HepG2 (cell line): ENCODE measurements at regions not wholly inside any gene's neighbourhood (a gene's known extent, or its start where the extent isn't known, plus 50 kb on each side); places are given as distances from the start of the nearest gene placed in this dataset.

ENCODE experiments used
- ATAC-seq: fragments of 200-7000 bp; cut with Tn5 transposase; 3 replicates; pipeline ENCODE4 v1.9.1; 2020; ENCODE audit warnings: mild to moderate bottlenecking, moderate library complexity
- BruUV-seq: library from RNA; stranded (reverse); fragments of 400-500 nt; replicated peaks from 2 replicates; lab custom pipeline; 2021; lab: Mats Ljungman, UMichigan
- CTCF ChIA-PET: fragments of 300-600 bp; formaldehyde crosslinking; extraction: SDS; loops from one replicate; lab custom pipeline; 2021; ENCODE audit warnings: low total read pairs, inconsistent platforms, low intra/inter-chr PET ratio; lab: Yijun Ruan, JAX
- POLR2A ChIA-PET: fragments of 350-600 bp; sonication (Branson Sonifier 250); formaldehyde crosslinking; loops from one replicate; lab custom pipeline; 2020; ENCODE audit warnings: antibody characterized with exemption, inconsistent platforms; lab: Yijun Ruan, JAX
- DNase-seq: peaks from one replicate; pipeline ENCODE4 v3.0.0-alpha.2; 2015; ENCODE audit warnings: low spot score
- FAIRE-seq: peaks from 3 replicates; lab custom pipeline; 2011; peaks lifted over from hg19 to GRCh38; lab: Jason Lieb, UNC
- H2AFZ ChIP-seq: one replicate; pipeline ENCODE4 v1.6.1; 2011; ENCODE audit warnings: low read length, inconsistent platforms
- H3K27ac ChIP-seq: fragments of 300-600 bp; 3 replicates; pipeline ENCODE4 v1.8.0; 2011; ENCODE audit warnings: mixed run types, mild to moderate bottlenecking, mixed read lengths, low read length, inconsistent platforms; ENCODE audit not compliant: insufficient read depth; ENCODE audit errors: extremely low read length
- H3K27me3 ChIP-seq, 2 experiments: fragments of 200-600 bp in 1 of 2; 2 replicates in 1 of 2; 3 replicates in 1 of 2; pipeline versions ENCODE4 v1.6.0 to v1.8.0; 2011; ENCODE audit warnings: low read length in 2 of 2, mild to moderate bottlenecking in 2 of 2, moderate library complexity in 2 of 2, inconsistent platforms in 1 of 2; ENCODE audit not compliant: insufficient read depth in 2 of 2, control insufficient read depth in 1 of 2
- H3K36me3 ChIP-seq, 2 experiments: fragments of 200-600 bp in 1 of 2; replicated peaks in 1 of 2; 2 replicates in 1 of 2; 3 replicates in 1 of 2; pipeline versions ENCODE4 v1.5.1 to v1.8.0; 2011; ENCODE audit warnings: low read length in 2 of 2, inconsistent platforms in 1 of 2; ENCODE audit not compliant: insufficient read depth in 2 of 2, control insufficient read depth in 1 of 2
- H3K4me1 ChIP-seq: 2 replicates; pipeline ENCODE4 v1.5.1; 2012; ENCODE audit warnings: low read length, inconsistent platforms; ENCODE audit not compliant: insufficient read depth
- H3K4me2 ChIP-seq: 2 replicates; pipeline ENCODE4 v1.6.0; 2011; ENCODE audit warnings: low read depth, low read length, inconsistent platforms
- H3K4me3 ChIP-seq, 3 experiments: fragments of 200-600 bp in 1 of 3; sonication (generic), shearing (Covaris generic) in 1 of 3; replicated peaks in 1 of 3; 2 replicates each; pipeline ENCODE4 v1.5.1; 2011 to 2016; ENCODE audit warnings: low read length in 3 of 3, inconsistent platforms in 2 of 3, low read depth in 2 of 3, mild to moderate bottlenecking in 2 of 3, control low read depth in 1 of 3, mixed read lengths in 1 of 3; ENCODE audit not compliant: insufficient read depth in 1 of 3
- H3K79me2 ChIP-seq: one replicate; pipeline ENCODE4 v1.6.1; 2011; ENCODE audit warnings: low read length, inconsistent platforms; ENCODE audit not compliant: insufficient read depth
- H3K9ac ChIP-seq: 2 replicates; pipeline ENCODE4 v1.6.0; 2011; ENCODE audit warnings: mild to moderate bottlenecking, low read depth, low read length, inconsistent platforms; ENCODE audit not compliant: insufficient read depth
- H3K9me3 ChIP-seq: 2 replicates; pipeline ENCODE4 v1.5.1; 2012; ENCODE audit warnings: mild to moderate bottlenecking, low read length
- H4K20me1 ChIP-seq: 2 replicates; pipeline ENCODE4 v1.6.0; 2011; ENCODE audit warnings: inconsistent platforms, mild to moderate bottlenecking, low read length, moderate library complexity; ENCODE audit not compliant: insufficient read depth
- CSRNP2 ChIP-seq: sonication (generic); formaldehyde crosslinking; conservative IDR thresholded peaks from 2 replicates; pipeline ENCODE4 v1.8.0; 2022; ENCODE audit warnings: low read depth, missing genetic modification reagents
- LBX2 ChIP-seq: sonication (generic); formaldehyde crosslinking; IDR thresholded peaks from 2 replicates; pipeline ENCODE4 v1.5.0; 2020; ENCODE audit warnings: missing genetic modification reagents, mild to moderate bottlenecking, borderline replicate concordance
- MAZ ChIP-seq, 2 experiments: sonication (generic) in 1 of 2; formaldehyde crosslinking in 1 of 2; IDR thresholded peaks; 2 replicates each; pipeline versions ENCODE4 v1.5.0 to v1.6.1; 2012 to 2020; ENCODE audit warnings: low read depth in 2 of 2, mild to moderate bottlenecking in 2 of 2, borderline replicate concordance in 1 of 2, improper control_type of control experiment in 1 of 2, low read length in 1 of 2, missing genetic modification reagents in 1 of 2, moderate library complexity in 1 of 2
- ZFP41 ChIP-seq: sonication (generic); formaldehyde crosslinking; IDR thresholded peaks from 2 replicates; pipeline ENCODE4 v1.4.0; 2020; ENCODE audit warnings: mild to moderate bottlenecking, missing genetic modification reagents, borderline replicate concordance
- ZNF138 ChIP-seq: sonication (generic); formaldehyde crosslinking; IDR thresholded peaks from 2 replicates; pipeline ENCODE4 v1.5.0; 2020; ENCODE audit warnings: mild to moderate bottlenecking, low read depth, missing genetic modification reagents
- ZNF496 ChIP-seq: sonication (generic); formaldehyde crosslinking; IDR thresholded peaks from 2 replicates; pipeline ENCODE4 v1.8.1; 2023; ENCODE audit warnings: mild to moderate bottlenecking, moderate library complexity, missing genetic modification reagents; ENCODE audit not compliant: insufficient replicate concordance
- ZSCAN22 ChIP-seq: sonication (generic); formaldehyde crosslinking; IDR thresholded peaks from 2 replicates; pipeline ENCODE4 v1.4.0; 2020; ENCODE audit warnings: mild to moderate bottlenecking, missing genetic modification reagents
- WGBS: methylation state at CpG from one replicate; pipeline ENCODE4 v1.1.6; 2017; ENCODE audit warnings: low lambda C conversion rate; 5-methylcytosine and 5-hydroxymethylcytosine counted together
- in situ Hi-C: cut with HindIII; loops from 2 replicates; pipeline ENCODE4 v1.10.0; 2017; ENCODE audit warnings: low pct_unique_long_range_greater_than_20kb; ENCODE audit not compliant: extremely low pct_ligation_motif_present
- intact Hi-C: fragments of 100-400 bp; cut with micrococcal nuclease; formaldehyde crosslinking; loops from one replicate; pipeline ENCODE4 v1.10.0; 2022; ENCODE audit not compliant: unreplicated experiment
- TF ChIP-seq, protein P1 (sequence below): IDR thresholded peaks from 2 replicates; pipeline ENCODE4 v1.6.1; 2016; ENCODE audit warnings: low read depth, control low read depth
- TF ChIP-seq, protein P2 (sequence below): sonication (generic); formaldehyde crosslinking; IDR thresholded peaks from 2 replicates; pipeline ENCODE4 v1.8.1; 2023; ENCODE audit warnings: missing genetic modification reagents, mild to moderate bottlenecking, borderline replicate concordance
- TF ChIP-seq, protein P3 (sequence below): sonication (generic); formaldehyde crosslinking; IDR thresholded peaks from 2 replicates; pipeline ENCODE4 v1.8.0; 2022; ENCODE audit warnings: missing genetic modification reagents, mild to moderate bottlenecking, moderate library complexity, borderline replicate concordance

GRCh38 chr5:11977904-11978303 is 73.7 kb upstream of the CTNND2 start:
- intact Hi-C loops (no loop called here), in situ Hi-C loops (no loop called here)
- H3K79me2 ChIP-seq = no peaks in the 10 kb centered on the region
- no peak overlapping the region for H3K4me2 ChIP-seq
- no peaks in the 10 kb centered on the region for H3K36me3 ChIP-seq
- no TSS peak for BruUV-seq
- no peak for FAIRE-seq
- no peaks in the 10 kb centered on the region for H4K20me1 ChIP-seq
- 10% methylated on average over 2 of the region's 2 CpGs for WGBS
- no peak overlapping the region for H3K9ac ChIP-seq
- ChIA-PET POLR2A (no interaction called here), CTCF (no interaction called here)
- DNase-seq = no peak
- TF ChIP-seq, protein P1, sequence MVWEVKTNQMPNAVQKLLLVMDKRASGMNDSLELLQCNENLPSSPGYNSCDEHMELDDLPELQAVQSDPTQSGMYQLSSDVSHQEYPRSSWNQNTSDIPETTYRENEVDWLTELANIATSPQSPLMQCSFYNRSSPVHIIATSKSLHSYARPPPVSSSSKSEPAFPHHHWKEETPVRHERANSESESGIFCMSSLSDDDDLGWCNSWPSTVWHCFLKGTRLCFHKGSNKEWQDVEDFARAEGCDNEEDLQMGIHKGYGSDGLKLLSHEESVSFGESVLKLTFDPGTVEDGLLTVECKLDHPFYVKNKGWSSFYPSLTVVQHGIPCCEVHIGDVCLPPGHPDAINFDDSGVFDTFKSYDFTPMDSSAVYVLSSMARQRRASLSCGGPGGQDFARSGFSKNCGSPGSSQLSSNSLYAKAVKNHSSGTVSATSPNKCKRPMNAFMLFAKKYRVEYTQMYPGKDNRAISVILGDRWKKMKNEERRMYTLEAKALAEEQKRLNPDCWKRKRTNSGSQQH (CRISPR knock-in tag) = no peak
- TF ChIP-seq ZNF138 (CRISPR knock-in tag) (no peak), ZSCAN22 (CRISPR knock-in tag) (no peak), CSRNP2 (CRISPR knock-in tag) (no peak), ZFP41 (CRISPR knock-in tag) (no peak), LBX2 (CRISPR knock-in tag) (no peak), MAZ (IDR thresholded peaks at IDR 0.05; ENCODE audit: borderline replicate concordance, low read depth, low read length) (no peak), MAZ (CRISPR knock-in tag; IDR thresholded peaks at IDR 0.05; ENCODE audit: low read depth) (no peak), ZNF496 (CRISPR knock-in tag) (no peak)
- TF ChIP-seq, protein P2, sequence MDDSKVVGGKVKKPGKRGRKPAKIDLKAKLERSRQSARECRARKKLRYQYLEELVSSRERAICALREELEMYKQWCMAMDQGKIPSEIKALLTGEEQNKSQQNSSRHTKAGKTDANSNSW (CRISPR knock-in tag) = no peak
- TF ChIP-seq, protein P3, sequence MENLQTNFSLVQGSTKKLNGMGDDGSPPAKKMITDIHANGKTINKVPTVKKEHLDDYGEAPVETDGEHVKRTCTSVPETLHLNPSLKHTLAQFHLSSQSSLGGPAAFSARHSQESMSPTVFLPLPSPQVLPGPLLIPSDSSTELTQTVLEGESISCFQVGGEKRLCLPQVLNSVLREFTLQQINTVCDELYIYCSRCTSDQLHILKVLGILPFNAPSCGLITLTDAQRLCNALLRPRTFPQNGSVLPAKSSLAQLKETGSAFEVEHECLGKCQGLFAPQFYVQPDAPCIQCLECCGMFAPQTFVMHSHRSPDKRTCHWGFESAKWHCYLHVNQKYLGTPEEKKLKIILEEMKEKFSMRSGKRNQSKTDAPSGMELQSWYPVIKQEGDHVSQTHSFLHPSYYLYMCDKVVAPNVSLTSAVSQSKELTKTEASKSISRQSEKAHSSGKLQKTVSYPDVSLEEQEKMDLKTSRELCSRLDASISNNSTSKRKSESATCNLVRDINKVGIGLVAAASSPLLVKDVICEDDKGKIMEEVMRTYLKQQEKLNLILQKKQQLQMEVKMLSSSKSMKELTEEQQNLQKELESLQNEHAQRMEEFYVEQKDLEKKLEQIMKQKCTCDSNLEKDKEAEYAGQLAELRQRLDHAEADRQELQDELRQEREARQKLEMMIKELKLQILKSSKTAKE (CRISPR knock-in tag) = no peak
- no peak overlapping the region for H3K27ac ChIP-seq
- H3K4me1 ChIP-seq = no peaks in the 10 kb centered on the region
- H3K9me3 ChIP-seq = peaks cover 40% of the 10 kb centered on the region
- no peak for ATAC-seq
- no peak overlapping the region for H3K4me3 ChIP-seq
- no peaks in the 10 kb centered on the region for H3K27me3 ChIP-seq
- no peak overlapping the region for H2AFZ ChIP-seq
